ENCODE measurements at regions not wholly inside any gene's neighbourhood (a gene's known extent, or its start where the extent isn't known, plus 50 kb on each side); places are given as distances from the start of the nearest gene placed in this dataset.

GRCh38 chr5:175288048-175288621 is 155.8 kb downstream of the DRD1 start:
- TF ChIP-seq CTCF (conservative IDR thresholded peaks at IDR 0.05; ENCODE audit: low read length) = no peak
- peak; percentile 73 for DNase-seq (ENCODE audit: low read depth)
- no peak overlapping the region for H3K4me3 ChIP-seq (ENCODE audit: low read length)

- no peak overlapping the region for H3K4me3 ChIP-seq (ENCODE audit: low read length)
- no peak for TF ChIP-seq CTCF (conservative IDR thresholded peaks at IDR 0.05; ENCODE audit: low read length)
- no peak for DNase-seq (ENCODE audit: low read depth)
These were observed 157.0 kb downstream of the DRD1 start for GRCh38 chr5:175286981-175287380.

- no peak overlapping the region for H3K4me3 ChIP-seq (ENCODE audit: low read length)
- TF ChIP-seq CTCF (conservative IDR thresholded peaks at IDR 0.05; ENCODE audit: low read length) = no peak
- DNase-seq (ENCODE audit: low read depth) = peak; percentile 67
These were observed 158.7 kb downstream of the DRD1 start for GRCh38 chr5:175285261-175285660.

- no peak for DNase-seq (ENCODE audit: low read depth)
- no peak for TF ChIP-seq CTCF (conservative IDR thresholded peaks at IDR 0.05; ENCODE audit: low read length)
- H3K4me3 ChIP-seq (ENCODE audit: low read length) = no peak overlapping the region
These were observed 159.2 kb downstream of the DRD1 start for GRCh38 chr5:175284806-175285205.

- H3K4me3 ChIP-seq (ENCODE audit: low read length) = no peak overlapping the region
- TF ChIP-seq CTCF (conservative IDR thresholded peaks at IDR 0.05; ENCODE audit: low read length) = no peak
- no peak for DNase-seq (ENCODE audit: low read depth)
These were observed 161.3 kb downstream of the DRD1 start for GRCh38 chr5:175282611-175283225.

- TF ChIP-seq CTCF (conservative IDR thresholded peaks at IDR 0.05; ENCODE audit: low read length) = no peak
- no peak overlapping the region for H3K4me3 ChIP-seq (ENCODE audit: low read length)
- DNase-seq (ENCODE audit: low read depth) = no peak
These were observed 162.3 kb downstream of the DRD1 start for GRCh38 chr5:175281714-175282113.

- H3K4me3 ChIP-seq (ENCODE audit: low read length) = no peak overlapping the region
- no peak for DNase-seq (ENCODE audit: low read depth)
- TF ChIP-seq CTCF (conservative IDR thresholded peaks at IDR 0.05; ENCODE audit: low read length) = no peak
These were observed 162.7 kb downstream of the DRD1 start for GRCh38 chr5:175281257-175281656.
